ENCODE measurements at regions not wholly inside any gene's neighbourhood (a gene's known extent, or its start where the extent isn't known, plus 50 kb on each side); places are given as distances from the start of the nearest gene placed in this dataset.
"Not testable (repeated sequence)": the region's sequence is repeated elsewhere in the genome, so short reads cannot be mapped to it uniquely, and the experiment has no call there.

DNA sequence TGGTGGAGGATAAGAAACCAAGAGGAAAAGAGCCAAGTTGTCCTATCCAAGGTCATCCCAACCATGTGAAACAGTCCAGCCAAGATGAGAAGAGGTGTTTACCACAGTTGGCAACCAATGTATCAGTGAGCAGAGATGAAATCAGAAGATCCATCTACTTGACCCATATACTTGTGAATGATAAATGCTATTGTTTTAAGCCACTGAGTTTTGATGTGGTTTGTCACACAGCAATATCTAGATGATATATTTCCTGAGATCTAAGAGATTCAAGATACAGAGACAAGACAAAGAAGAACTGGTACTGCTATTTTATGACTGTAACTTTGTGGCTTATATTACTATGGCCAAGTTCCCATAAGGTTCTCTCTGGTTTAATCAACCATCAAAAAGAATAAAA is 721.2 kb downstream of the MAFB start:
- DNase-seq: no peak
- in situ Hi-C loops (cut with HindIII; ENCODE audit: low pct_ligation_motif_present, low pct_unique_long_range_greater_than_20kb, low sequenced_read_pairs): no loop called here

- DNase-seq: no peak
- in situ Hi-C loops (cut with HindIII; ENCODE audit: low pct_ligation_motif_present, low pct_unique_long_range_greater_than_20kb, low sequenced_read_pairs): no loop called here
These were observed 727.3 kb downstream of the MAFB start for GRCh38 chr20:39961637-39962244.

GRCh38 chr20:39960522-39961428 is 728.3 kb downstream of the MAFB start:
- in situ Hi-C loops (cut with HindIII; ENCODE audit: low pct_ligation_motif_present, low pct_unique_long_range_greater_than_20kb, low sequenced_read_pairs): no loop called here
- no peak for DNase-seq

DNA sequence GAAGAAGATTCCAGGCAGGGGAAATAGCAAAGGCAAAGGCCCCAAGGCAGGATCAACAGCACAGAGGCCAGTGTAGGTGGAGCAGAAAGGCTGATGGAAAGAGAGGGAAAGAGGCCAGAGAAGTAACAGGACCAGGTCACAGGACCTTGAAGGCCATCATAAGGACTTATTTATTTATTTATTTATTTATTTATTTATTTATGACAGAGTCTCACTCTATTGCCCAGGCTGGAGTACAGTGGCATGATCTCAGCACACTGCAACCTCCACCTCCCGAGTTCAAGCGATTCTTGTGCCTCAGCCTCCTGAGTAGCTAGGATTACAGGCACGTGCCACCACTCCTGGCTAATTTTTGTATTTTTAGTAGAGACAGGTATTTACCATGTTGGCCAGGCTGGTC is 731.1 kb downstream of the MAFB start:
- DNase-seq; in situ Hi-C loops (cut with HindIII; ENCODE audit: low pct_ligation_motif_present, low pct_unique_long_range_greater_than_20kb, low sequenced_read_pairs): not testable (repeated sequence)

- no peak for DNase-seq
- in situ Hi-C loops (cut with HindIII; ENCODE audit: low pct_ligation_motif_present, low pct_unique_long_range_greater_than_20kb, low sequenced_read_pairs): no loop called here
These were observed 734.4 kb downstream of the MAFB start for GRCh38 chr20:39954621-39955020.

DNA sequence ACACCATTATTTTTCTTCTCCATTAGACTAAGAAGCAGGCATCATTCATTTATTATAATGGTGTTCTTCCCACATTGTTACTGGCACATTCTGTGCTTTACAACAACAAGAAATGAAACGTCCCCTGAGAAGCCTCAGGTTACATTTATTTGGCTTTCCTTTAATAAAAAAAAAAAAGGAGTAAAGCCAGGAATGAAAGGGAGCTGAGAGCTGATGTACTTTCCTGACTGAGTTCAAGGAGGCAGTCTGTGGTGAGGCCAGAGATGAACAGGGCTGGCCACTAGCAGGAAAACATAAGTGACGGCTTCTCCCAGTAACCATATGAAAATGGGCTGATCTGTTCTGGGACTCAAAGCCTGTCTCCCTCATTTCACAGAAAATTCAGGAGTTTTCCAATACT is 742.1 kb downstream of the MAFB start:
- no peak for DNase-seq
- in situ Hi-C loops (cut with HindIII; ENCODE audit: low pct_ligation_motif_present, low pct_unique_long_range_greater_than_20kb, low sequenced_read_pairs): no loop called here

GRCh38 chr20:39946053-39946810 is 742.8 kb downstream of the MAFB start:
- no peak for DNase-seq
- in situ Hi-C loops (cut with HindIII; ENCODE audit: low pct_ligation_motif_present, low pct_unique_long_range_greater_than_20kb, low sequenced_read_pairs): no loop called here

DNA sequence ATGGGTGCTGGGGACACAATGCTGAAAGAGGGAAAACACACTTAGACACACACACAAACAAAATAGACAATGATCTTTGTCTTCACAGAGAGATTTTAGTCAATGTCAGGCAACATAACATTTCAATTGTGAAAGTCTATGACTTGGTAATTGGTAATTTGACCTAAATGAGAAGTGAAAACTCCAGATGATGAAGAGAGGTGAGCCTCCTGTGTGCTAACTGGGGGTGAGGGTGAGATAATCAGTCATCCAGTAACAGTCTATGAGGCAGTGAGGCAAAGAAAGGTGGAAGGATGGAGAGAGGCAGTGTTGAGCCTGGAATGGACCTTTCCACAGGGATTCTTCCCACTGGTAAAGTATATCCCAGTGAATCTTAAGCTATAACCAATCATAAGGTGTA is 744.2 kb downstream of the MAFB start:
- in situ Hi-C loops (cut with HindIII; ENCODE audit: low pct_ligation_motif_present, low pct_unique_long_range_greater_than_20kb, low sequenced_read_pairs): no loop called here
- DNase-seq: no peak

- DNase-seq: no peak
These were observed 745.7 kb downstream of the MAFB start for GRCh38 chr20:39943336-39943735.

DNA sequence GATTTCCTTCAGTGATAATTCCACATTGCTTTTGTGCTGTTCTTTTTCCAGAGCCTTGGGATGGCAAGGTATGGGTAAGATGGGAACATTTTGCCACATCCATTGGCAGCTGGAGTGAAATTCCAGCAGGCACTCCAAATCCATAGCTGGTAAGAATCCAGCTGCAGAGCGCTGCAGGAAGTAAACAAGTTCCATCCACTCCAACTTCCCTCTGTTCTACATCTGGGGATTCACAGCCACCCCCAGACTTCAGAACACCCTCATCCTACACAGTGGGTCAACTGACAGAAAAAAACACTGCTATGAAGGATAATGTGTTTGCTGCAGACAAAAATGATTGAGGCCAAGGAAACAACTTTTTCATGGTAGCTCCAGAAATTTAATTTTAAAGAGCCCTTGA is 747.8 kb downstream of the MAFB start:
- no peak for DNase-seq
- in situ Hi-C loops (cut with HindIII; ENCODE audit: low pct_ligation_motif_present, low pct_unique_long_range_greater_than_20kb, low sequenced_read_pairs): no loop called here

More at GRCh38 chr20:39943336-39943735, 745.7 kb downstream of the MAFB start:
- in situ Hi-C loops (cut with HindIII; ENCODE audit: low pct_ligation_motif_present, low pct_unique_long_range_greater_than_20kb, low sequenced_read_pairs): no loop called here

GRCh38 chr20:39939241-39939865 is 749.7 kb downstream of the MAFB start:
- in situ Hi-C loops (cut with HindIII; ENCODE audit: low pct_ligation_motif_present, low pct_unique_long_range_greater_than_20kb, low sequenced_read_pairs): no loop called here
- no peak for DNase-seq

GRCh38 chr20:39936401-39936800 is 752.6 kb downstream of the MAFB start:
- DNase-seq: no peak
- in situ Hi-C loops (cut with HindIII; ENCODE audit: low pct_ligation_motif_present, low pct_unique_long_range_greater_than_20kb, low sequenced_read_pairs): no loop called here

DNA sequence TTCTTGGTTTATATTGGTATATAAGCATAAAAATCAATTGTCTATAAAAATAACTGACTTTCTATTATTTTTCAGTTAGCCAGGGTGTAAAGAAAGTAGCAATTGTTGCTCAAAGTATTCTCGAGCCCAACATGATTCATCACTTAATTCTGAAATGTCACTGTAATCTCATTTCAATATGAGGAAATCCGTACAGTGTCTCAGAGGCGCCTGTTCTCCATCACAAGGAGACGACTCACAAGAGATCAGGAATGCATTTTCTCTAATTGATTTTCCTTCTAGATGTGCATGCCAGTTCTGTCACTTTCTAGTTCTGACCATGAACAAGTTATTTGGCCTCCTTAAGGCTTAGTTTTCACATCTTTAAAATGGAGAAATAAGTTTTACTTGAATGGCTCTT is 753.1 kb downstream of the MAFB start:
- in situ Hi-C loops (cut with HindIII; ENCODE audit: low pct_ligation_motif_present, low pct_unique_long_range_greater_than_20kb, low sequenced_read_pairs): no loop called here
- DNase-seq: no peak

DNA sequence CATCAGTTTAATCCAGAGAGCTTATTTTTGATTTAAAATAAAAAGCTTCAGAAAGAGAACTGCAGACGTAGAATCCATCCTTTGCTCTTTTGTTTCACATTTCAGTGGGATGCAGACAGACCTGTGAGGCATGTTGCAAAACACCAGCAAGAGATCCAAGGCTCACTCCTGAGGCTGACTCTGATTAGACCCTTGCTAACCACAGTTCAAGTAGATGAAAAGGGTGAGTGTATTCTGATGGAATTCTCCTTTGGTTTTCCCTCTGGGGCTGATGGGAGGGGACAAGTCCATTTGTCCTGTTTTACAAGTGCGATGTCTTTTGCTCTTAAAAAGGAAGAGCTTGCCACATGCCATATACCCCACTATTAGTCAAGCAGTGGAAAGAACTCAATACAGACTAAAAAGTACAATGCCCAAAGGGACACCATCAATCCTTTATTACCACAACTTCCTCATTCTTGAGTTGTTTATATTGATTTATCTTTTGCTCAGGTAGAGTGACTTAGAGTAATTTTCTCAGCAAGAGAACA is 772.7 kb downstream of the MAFB start:
- DNase-seq: no peak
- in situ Hi-C loops (cut with HindIII; ENCODE audit: low pct_ligation_motif_present, low pct_unique_long_range_greater_than_20kb, low sequenced_read_pairs): no loop called here

DNA sequence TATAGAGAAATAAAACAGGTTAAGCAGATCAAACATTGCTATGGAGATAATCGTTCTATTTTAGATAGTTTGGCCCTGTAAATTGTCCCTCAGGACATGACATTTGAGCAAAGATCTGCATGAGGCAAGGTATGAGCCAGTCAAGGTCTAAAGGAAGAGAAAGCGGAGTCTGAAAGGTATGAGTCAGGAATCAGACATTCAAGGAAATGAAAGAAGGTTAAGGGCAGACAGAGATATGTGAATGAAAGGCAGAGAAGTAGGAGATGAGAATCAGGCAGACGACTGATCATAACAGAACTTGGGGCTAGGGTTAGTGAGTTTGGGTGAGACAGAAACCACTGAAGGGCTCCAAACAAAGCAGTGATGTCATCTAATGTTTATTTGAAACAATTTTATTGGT is 775.8 kb downstream of the MAFB start:
- DNase-seq: no peak
- in situ Hi-C loops (cut with HindIII; ENCODE audit: low pct_ligation_motif_present, low pct_unique_long_range_greater_than_20kb, low sequenced_read_pairs): no loop called here

DNA sequence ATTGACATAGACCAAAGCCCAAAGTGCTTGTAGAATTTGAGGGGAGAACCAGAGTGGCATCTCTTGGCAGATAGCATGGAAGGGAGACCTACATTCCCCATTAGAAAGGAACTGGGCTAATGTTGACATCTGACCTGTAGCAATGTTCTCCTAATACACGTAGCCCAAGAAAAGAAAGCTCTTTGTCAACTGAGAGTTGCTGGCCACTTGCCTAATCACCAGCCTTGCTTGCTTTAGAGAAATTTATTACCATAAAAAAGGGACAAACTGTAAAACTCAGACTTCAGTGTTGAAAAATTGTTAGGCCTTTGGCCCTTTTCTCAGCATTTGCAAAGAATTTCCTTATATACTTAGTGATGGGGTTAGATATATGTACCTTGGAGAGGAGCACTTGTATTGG is 777.5 kb downstream of the MAFB start:
- DNase-seq: no peak
- in situ Hi-C loops (cut with HindIII; ENCODE audit: low pct_ligation_motif_present, low pct_unique_long_range_greater_than_20kb, low sequenced_read_pairs): no loop called here

GRCh38 chr20:39910536-39910935 is 778.5 kb downstream of the MAFB start:
- no peak for DNase-seq
- in situ Hi-C loops (cut with HindIII; ENCODE audit: low pct_ligation_motif_present, low pct_unique_long_range_greater_than_20kb, low sequenced_read_pairs): no loop called here

- in situ Hi-C loops (cut with HindIII; ENCODE audit: low pct_ligation_motif_present, low pct_unique_long_range_greater_than_20kb, low sequenced_read_pairs): no loop called here
- no peak for DNase-seq
These were observed 779.6 kb downstream of the MAFB start for GRCh38 chr20:39909447-39909846.
